HEK293 (cell line): ENCODE measurements at regions not wholly inside any gene's neighbourhood (a gene's known extent, or its start where the extent isn't known, plus 50 kb on each side); places are given as distances from the start of the nearest gene placed in this dataset.

Experiments
- CTCF ChIA-PET: fragments of 350-600 bp; formaldehyde crosslinking; extraction: SDS; loops from one replicate; lab custom pipeline; 2021; ENCODE audit warnings: antibody characterized with exemption; lab: Yijun Ruan, JAX
- POLR2A ChIA-PET: fragments of 300-600 bp; formaldehyde crosslinking; extraction: SDS; loops from one replicate; lab custom pipeline; 2020; ENCODE audit warnings: antibody characterized with exemption, inconsistent platforms; lab: Yijun Ruan, JAX
- H3K27ac ChIP-seq: fragments of 200-500 bp; sonication (Bioruptor generic); 2 replicates; pipeline ENCODE4 v1.5.1; 2014; ENCODE audit warnings: low read depth, low read length, control low read depth, inconsistent platforms; ENCODE audit errors: extremely low read depth
- H3K36me3 ChIP-seq, 2 experiments: fragments of 200-500 bp in 1 of 2; sonication (Bioruptor generic) in 1 of 2; 1 replicate in 1 of 2; 2 replicates in 1 of 2; pipeline ENCODE4 v1.5.1; 2014 to 2017; ENCODE audit warnings: inconsistent platforms in 2 of 2, low read length in 2 of 2; ENCODE audit not compliant: control insufficient read depth in 2 of 2, insufficient read depth in 1 of 2
- H3K4me1 ChIP-seq: fragments of 200-500 bp; sonication (Bioruptor generic); 2 replicates; pipeline ENCODE4 v1.5.1; 2014; ENCODE audit warnings: mild to moderate bottlenecking, low read length, inconsistent platforms; ENCODE audit not compliant: control insufficient read depth, insufficient read depth
- H3K4me3 ChIP-seq: 2 replicates; pipeline ENCODE4 v1.5.1; 2011; ENCODE audit warnings: low read depth, mild to moderate bottlenecking, control low read depth, low read length, moderate library complexity
- H3K9me3 ChIP-seq: fragments of 200-500 bp; sonication (Bioruptor generic); 2 replicates; pipeline ENCODE4 v1.5.1; 2014; ENCODE audit warnings: low read depth, low read length, inconsistent platforms; ENCODE audit not compliant: control insufficient read depth, insufficient read depth
- CTCF ChIP-seq: fragments of 450-650 bp; formaldehyde crosslinking; IDR thresholded peaks from 2 replicates; pipeline ENCODE4 v1.5.1; 2016; ENCODE audit warnings: missing biosample characterization, missing genetic modification characterization
- GLI4 ChIP-seq: fragments of 450-650 bp; formaldehyde crosslinking; IDR thresholded peaks from 2 replicates; pipeline ENCODE4 v1.5.1; 2016; ENCODE audit warnings: missing biosample characterization, missing genetic modification characterization
- GLIS1 ChIP-seq: fragments of 450-650 bp; formaldehyde crosslinking; IDR thresholded peaks from 2 replicates; pipeline ENCODE4 v1.5.1; 2016; ENCODE audit warnings: missing biosample characterization, missing genetic modification characterization
- KLF7 ChIP-seq: fragments of 450-650 bp; formaldehyde crosslinking; IDR thresholded peaks from 2 replicates; pipeline ENCODE4 v1.5.1; 2016; ENCODE audit warnings: missing biosample characterization, missing genetic modification characterization, borderline replicate concordance
- MYNN ChIP-seq: fragments of 450-650 bp; formaldehyde crosslinking; IDR thresholded peaks from 2 replicates; pipeline ENCODE4 v1.5.1; 2016; ENCODE audit warnings: missing biosample characterization, missing genetic modification characterization, borderline replicate concordance
- PBX3 ChIP-seq: sonication (generic); formaldehyde crosslinking; IDR thresholded peaks from 2 replicates; pipeline ENCODE4 v1.8.1; 2022; ENCODE audit warnings: mild to moderate bottlenecking, moderate library complexity, missing genetic modification reagents
- PRDM1 ChIP-seq: fragments of 450-650 bp; formaldehyde crosslinking; IDR thresholded peaks from 2 replicates; pipeline ENCODE4; 2016; ENCODE audit warnings: missing biosample characterization, missing genetic modification characterization
- RBAK ChIP-seq: fragments of 450-650 bp; formaldehyde crosslinking; IDR thresholded peaks from 2 replicates; pipeline ENCODE4 v1.5.1; 2016; ENCODE audit warnings: missing biosample characterization, missing genetic modification characterization
- TSHZ1 ChIP-seq: fragments of 450-650 bp; formaldehyde crosslinking; IDR thresholded peaks from 2 replicates; pipeline ENCODE4 v1.5.1; 2016; ENCODE audit warnings: missing biosample characterization, missing genetic modification characterization, borderline replicate concordance
- YY2 ChIP-seq: fragments of 450-650 bp; formaldehyde crosslinking; IDR thresholded peaks from 2 replicates; pipeline ENCODE4 v1.5.1; 2016; ENCODE audit warnings: missing biosample characterization, missing genetic modification characterization
- ZFP37 ChIP-seq: fragments of 450-650 bp; formaldehyde crosslinking; IDR thresholded peaks from 2 replicates; pipeline ENCODE4 v1.5.1; 2016; ENCODE audit warnings: missing biosample characterization, missing genetic modification characterization
- ZFP69B ChIP-seq: fragments of 450-650 bp; formaldehyde crosslinking; IDR thresholded peaks from 2 replicates; pipeline ENCODE4 v1.5.1; 2016; ENCODE audit warnings: missing biosample characterization, missing genetic modification characterization
- ZNF10 ChIP-seq: fragments of 450-650 bp; formaldehyde crosslinking; IDR thresholded peaks from 2 replicates; pipeline ENCODE4 v1.5.1; 2017; ENCODE audit warnings: missing biosample characterization, missing genetic modification characterization
- ZNF121 ChIP-seq: fragments of 450-650 bp; formaldehyde crosslinking; IDR thresholded peaks from 2 replicates; pipeline ENCODE4 v1.5.1; 2016; ENCODE audit warnings: missing biosample characterization, missing genetic modification characterization
- ZNF23 ChIP-seq: fragments of 450-650 bp; formaldehyde crosslinking; IDR thresholded peaks from 2 replicates; pipeline ENCODE4 v1.5.1; 2016; ENCODE audit warnings: missing biosample characterization, missing genetic modification characterization, borderline replicate concordance
- ZNF26 ChIP-seq: fragments of 450-650 bp; formaldehyde crosslinking; IDR thresholded peaks from 2 replicates; pipeline ENCODE4 v1.5.1; 2016; ENCODE audit warnings: missing biosample characterization, missing genetic modification characterization
- ZNF426 ChIP-seq: fragments of 450-650 bp; formaldehyde crosslinking; IDR thresholded peaks from 2 replicates; pipeline ENCODE4 v1.5.1; 2017; ENCODE audit warnings: missing biosample characterization, missing genetic modification characterization, mild to moderate bottlenecking, inconsistent platforms, moderate library complexity
- ZNF548 ChIP-seq: fragments of 450-650 bp; formaldehyde crosslinking; IDR thresholded peaks from 2 replicates; pipeline ENCODE4 v1.5.1; 2016; ENCODE audit warnings: missing biosample characterization, missing genetic modification characterization
- ZNF560 ChIP-seq: fragments of 450-650 bp; formaldehyde crosslinking; IDR thresholded peaks from 2 replicates; pipeline ENCODE4 v1.5.1; 2017; ENCODE audit warnings: missing biosample characterization, missing genetic modification characterization, borderline replicate concordance
- ZNF658 ChIP-seq: fragments of 450-650 bp; formaldehyde crosslinking; IDR thresholded peaks from 2 replicates; pipeline ENCODE4; 2016; ENCODE audit warnings: missing biosample characterization, missing genetic modification characterization
- ZNF677 ChIP-seq: fragments of 450-650 bp; IDR thresholded peaks from 2 replicates; pipeline ENCODE4 v1.5.0; 2018; ENCODE audit warnings: missing biosample characterization, mild to moderate bottlenecking, missing genetic modification characterization, moderate library complexity
- ZNF701 ChIP-seq: fragments of 450-650 bp; formaldehyde crosslinking; IDR thresholded peaks from 2 replicates; pipeline ENCODE4 v1.5.1; 2016; ENCODE audit warnings: missing biosample characterization, missing genetic modification characterization
- ZNF707 ChIP-seq: fragments of 450-650 bp; formaldehyde crosslinking; IDR thresholded peaks from 2 replicates; pipeline ENCODE4 v1.5.1; 2016; ENCODE audit warnings: missing biosample characterization, missing genetic modification characterization
- ZNF747 ChIP-seq: fragments of 450-650 bp; formaldehyde crosslinking; IDR thresholded peaks from 2 replicates; pipeline ENCODE4 v1.5.1; 2016; ENCODE audit warnings: missing biosample characterization, missing genetic modification characterization
- ZNF776 ChIP-seq: fragments of 450-650 bp; formaldehyde crosslinking; IDR thresholded peaks from 2 replicates; pipeline ENCODE4 v1.5.0; 2017; ENCODE audit warnings: missing biosample characterization, missing genetic modification characterization, borderline replicate concordance
- ZSCAN5A ChIP-seq: fragments of 450-650 bp; formaldehyde crosslinking; IDR thresholded peaks from 2 replicates; pipeline ENCODE4 v1.5.1; 2016; ENCODE audit warnings: missing biosample characterization, missing genetic modification characterization
- ZXDB ChIP-seq: fragments of 450-650 bp; formaldehyde crosslinking; IDR thresholded peaks from 2 replicates; pipeline ENCODE4 v1.5.1; 2016; ENCODE audit warnings: missing biosample characterization, missing genetic modification characterization

GRCh38 chr3:6510713-6511112 lies 350.2 kb upstream of the GRM7 start (continued):
- TF ChIP-seq TSHZ1: no peak
- TF ChIP-seq YY2: no peak
- no peak for TF ChIP-seq ZNF701 (tag by site-specific recombination)

- ChIA-PET CTCF (no interaction called here), POLR2A (no interaction called here)
- Histone ChIP-seq H3K9me3 (no peaks in the 10 kb centered on the region), H3K4me1 (no peaks in the 10 kb centered on the region), H3K27ac (no peak overlapping the region), H3K36me3 (no peaks in the 10 kb centered on the region), H3K4me3 (no peak overlapping the region)
- no peak for TF ChIP-seq ZSCAN5A (tag by site-specific recombination)
- no peak for TF ChIP-seq KLF7
- no peak for TF ChIP-seq ZNF776 (tag by site-specific recombination)
- no peak for TF ChIP-seq ZNF707 (tag by site-specific recombination)
- no peak for TF ChIP-seq PRDM1 (tag by site-specific recombination)
- TF ChIP-seq ZNF26 (tag by site-specific recombination): no peak
- TF ChIP-seq ZNF10 (tag by site-specific recombination): no peak
- no peak for TF ChIP-seq GLI4 (tag by site-specific recombination)
Measured at GRCh38 chr3:6512172-6512800, 348.6 kb upstream of the GRM7 start.

GRCh38 chr3:6516143-6516542 lies 344.8 kb upstream of the GRM7 start:
- H3K4me3 ChIP-seq: no peak overlapping the region
- no peaks in the 10 kb centered on the region for H3K36me3 ChIP-seq
- H3K4me1 ChIP-seq: no peaks in the 10 kb centered on the region
- H3K27ac ChIP-seq: no peak overlapping the region
- ChIA-PET CTCF (no interaction called here), POLR2A (no interaction called here)
- H3K9me3 ChIP-seq: no peaks in the 10 kb centered on the region
- TF ChIP-seq ZNF658 (no peak), RBAK (tag by site-specific recombination) (no peak), ZXDB (tag by site-specific recombination) (no peak), PBX3 (CRISPR knock-in tag) (no peak), ZNF23 (no peak), GLIS1 (tag by site-specific recombination) (no peak), ZFP69B (tag by site-specific recombination) (no peak), ZNF548 (tag by site-specific recombination) (no peak), ZNF121 (tag by site-specific recombination) (no peak), ZNF747 (tag by site-specific recombination) (no peak), ZFP37 (tag by site-specific recombination) (no peak), ZNF560 (tag by site-specific recombination) (no peak), ZNF426 (no peak), ZNF677 (tag by site-specific recombination) (no peak), CTCF (tag by site-specific recombination) (no peak), MYNN (tag by site-specific recombination) (no peak)
